HCT116 (cell line): ENCODE measurements at regions not wholly inside any gene's neighbourhood (a gene's known extent, or its start where the extent isn't known, plus 50 kb on each side); places are given as distances from the start of the nearest gene placed in this dataset.

Source experiments
- ATAC-seq: fragments of 200-7000 bp; cut with Tn5 transposase; 2 replicates; pipeline ENCODE4 v1.9.1; 2020; ENCODE audit warnings: mild to moderate bottlenecking, moderate library complexity
- BruUV-seq: library from RNA; stranded (reverse); fragments of 400-500 nt; replicated peaks from 2 replicates; lab custom pipeline; 2021; lab: Mats Ljungman, UMichigan
- CTCF ChIA-PET: fragments of 300-600 bp; sonication (Branson Sonifier 250); formaldehyde crosslinking; loops from one replicate; lab custom pipeline; 2021; ENCODE audit warnings: antibody characterized with exemption; lab: Charles Lee
- POLR2A ChIA-PET: fragments of 300-600, 350-600 bp; sonication (Branson Sonifier 250); formaldehyde crosslinking; loops from one replicate; lab custom pipeline; 2021; ENCODE audit warnings: antibody characterized with exemption; lab: Charles Lee
- RAD21 ChIA-PET, 2 experiments: fragments of 300-600 bp; sonication (Branson Sonifier 250); formaldehyde crosslinking; loops; one replicate each; lab custom pipeline; 2023; ENCODE audit warnings: low total read pairs in 2 of 2; ENCODE audit not compliant: uncharacterized antibody in 2 of 2, unreplicated experiment in 2 of 2, low non-redundant PET in 1 of 2; lab: Charles Lee
- DNase-seq: peaks from one replicate; pipeline ENCODE4 v3.0.0-alpha.2; 2010; ENCODE audit warnings: low read depth, low spot score
- H2AFZ ChIP-seq: fragments of 200-600 bp; shearing (Covaris generic), sonication (generic); 2 replicates; pipeline ENCODE4 v1.6.1; 2017; ENCODE audit warnings: low read depth, mixed run types, mixed read lengths, antibody characterized with exemption, low read length; ENCODE audit not compliant: poor library complexity, severe bottlenecking
- H3K27ac ChIP-seq: 2 replicates; pipeline ENCODE4 v1.5.1; 2012; ENCODE audit warnings: low read depth, low read length
- H3K27me3 ChIP-seq: fragments of 200-600 bp; sonication (generic); 2 replicates; pipeline ENCODE4 v1.6.1; 2016; ENCODE audit warnings: mixed run types, low read length, mixed read lengths; ENCODE audit not compliant: insufficient read depth
- H3K36me3 ChIP-seq, 2 experiments: fragments of 200-500 bp in 1 of 2; fragments of 200-600 bp in 1 of 2; sonication (Bioruptor generic) in 1 of 2; sonication (generic) in 1 of 2; 2 replicates each; pipeline versions ENCODE4 v1.5.1 to v1.6.1; 2014 to 2016; ENCODE audit warnings: low read length in 2 of 2, inconsistent platforms in 1 of 2, mixed read lengths in 1 of 2, mixed run types in 1 of 2; ENCODE audit not compliant: insufficient read depth in 2 of 2, control insufficient read depth in 1 of 2
- H3K4me1 ChIP-seq, 2 experiments: fragments of 200-600 bp in 1 of 2; sonication (generic) in 1 of 2; 2 replicates each; pipeline versions ENCODE4 v1.5.1 to v1.6.1; 2012 to 2017; ENCODE audit warnings: low read length in 2 of 2, inconsistent platforms in 1 of 2, mild to moderate bottlenecking in 1 of 2, mixed read lengths in 1 of 2, mixed run types in 1 of 2, moderate library complexity in 1 of 2; ENCODE audit not compliant: insufficient read depth in 2 of 2, control insufficient read depth in 1 of 2
- H3K4me2 ChIP-seq: fragments of 200-600 bp; sonication (generic); 2 replicates; pipeline ENCODE4 v1.6.1; 2017; ENCODE audit warnings: mixed run types, low read length, mixed read lengths
- H3K4me3 ChIP-seq, 2 experiments: fragments of 200-600 bp in 1 of 2; sonication (generic) in 1 of 2; replicated peaks in 1 of 2; 2 replicates each; pipeline ENCODE4 v1.5.1; 2011 to 2016; ENCODE audit warnings: low read length in 2 of 2, control low read depth in 1 of 2, low read depth in 1 of 2, mild to moderate bottlenecking in 1 of 2, mixed read lengths in 1 of 2, mixed run types in 1 of 2
- H3K79me2 ChIP-seq: fragments of 200-600 bp; sonication (generic); 2 replicates; pipeline ENCODE4 v1.6.1; 2017; ENCODE audit warnings: mild to moderate bottlenecking, mixed run types, low read length, moderate library complexity, mixed read lengths; ENCODE audit not compliant: insufficient read depth
- H3K9ac ChIP-seq: fragments of 200-600 bp; sonication (generic); 2 replicates; pipeline ENCODE4 v1.6.1; 2016; ENCODE audit warnings: low read length, mixed read lengths
- H3K9me2 ChIP-seq: fragments of 200-600 bp; sonication (generic), shearing (Covaris generic); 2 replicates; pipeline ENCODE4 v1.6.1; 2017; ENCODE audit warnings: mixed run types, mild to moderate bottlenecking, moderate library complexity; ENCODE audit not compliant: insufficient read depth
- H3K9me3 ChIP-seq, 2 experiments: fragments of 200-500 bp in 1 of 2; fragments of 200-600 bp in 1 of 2; sonication (Bioruptor generic) in 1 of 2; sonication (generic) in 1 of 2; 2 replicates each; pipeline ENCODE4 v1.6.1; 2014 to 2017; ENCODE audit warnings: low read length in 2 of 2, mixed read lengths in 2 of 2, inconsistent platforms in 1 of 2, low read depth in 1 of 2, mild to moderate bottlenecking in 1 of 2, mixed run types in 1 of 2, moderate library complexity in 1 of 2; ENCODE audit not compliant: control insufficient read depth in 1 of 2, insufficient read depth in 1 of 2
- H4K20me1 ChIP-seq: fragments of 200-600 bp; sonication (generic), shearing (Covaris generic); 2 replicates; pipeline ENCODE4 v1.6.1; 2017; ENCODE audit warnings: mixed run types, mild to moderate bottlenecking, moderate library complexity; ENCODE audit not compliant: insufficient read depth
- ATF3 ChIP-seq: IDR thresholded peaks from 2 replicates; pipeline ENCODE4 v1.6.1; 2012
- CEBPB ChIP-seq: IDR thresholded peaks from 2 replicates; pipeline ENCODE4 v1.6.1; 2012; ENCODE audit warnings: low read depth
- EGR1 ChIP-seq: IDR thresholded peaks from 2 replicates; pipeline ENCODE4 v1.6.1; 2012; ENCODE audit warnings: low read depth
- EZH2 ChIP-seq: fragments of 200-600 bp; sonication (generic); IDR thresholded peaks from 2 replicates; pipeline ENCODE4 v1.6.1; 2017; ENCODE audit warnings: antibody characterized with exemption, mixed run types
- EZH2phosphoT487 ChIP-seq: fragments of 200-600 bp; IDR thresholded peaks from 2 replicates; pipeline ENCODE4 v1.6.1; 2018; ENCODE audit warnings: antibody characterized with exemption, borderline replicate concordance
- JUND ChIP-seq: IDR thresholded peaks from 2 replicates; pipeline ENCODE4 v1.6.1; 2012
- RAD21 ChIP-seq: IDR thresholded peaks from 2 replicates; pipeline ENCODE4 v1.6.1; 2012; ENCODE audit warnings: low read depth, mild to moderate bottlenecking
- SIN3A ChIP-seq: IDR thresholded peaks from 2 replicates; pipeline ENCODE4 v1.6.1; 2012; ENCODE audit warnings: low read depth
- SP1 ChIP-seq: IDR thresholded peaks from 2 replicates; pipeline ENCODE4 v1.6.1; 2012; ENCODE audit warnings: low read depth
- YY1 ChIP-seq: IDR thresholded peaks from 2 replicates; pipeline ENCODE4 v1.6.1; 2011; ENCODE audit warnings: low read length, low read depth, moderate library complexity, mild to moderate bottlenecking; ENCODE audit not compliant: insufficient replicate concordance; ENCODE audit errors: extremely low read depth
- ZFX ChIP-seq: fragments of 450-650 bp; IDR thresholded peaks from 2 replicates; pipeline ENCODE4 v1.6.1; 2017
- ZNF274 ChIP-seq: fragments of 200-500 bp; sonication (Bioruptor generic); IDR thresholded peaks from 2 replicates; pipeline ENCODE4 v1.6.1; 2014; ENCODE audit warnings: mild to moderate bottlenecking, low read depth, low read length, inconsistent platforms
- intact Hi-C: fragments of 100-400 bp; cut with micrococcal nuclease; formaldehyde crosslinking; loops from 2 replicates; pipeline ENCODE4 v1.10.0; 2022
- TF ChIP-seq, protein P1 (sequence below): IDR thresholded peaks from 2 replicates; pipeline ENCODE4 v1.6.1; 2012

- ChIA-PET POLR2A (no interaction called here), CTCF (no interaction called here), RAD21 (no interaction called here)
- TF ChIP-seq, protein P1, sequence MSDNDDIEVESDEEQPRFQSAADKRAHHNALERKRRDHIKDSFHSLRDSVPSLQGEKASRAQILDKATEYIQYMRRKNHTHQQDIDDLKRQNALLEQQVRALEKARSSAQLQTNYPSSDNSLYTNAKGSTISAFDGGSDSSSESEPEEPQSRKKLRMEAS: no peak
- TF ChIP-seq SIN3A (no peak), CEBPB (no peak), RAD21 (no peak), EGR1 (no peak)
- no peak overlapping the region for H3K4me3 ChIP-seq
- no peak overlapping the region for H2AFZ ChIP-seq
- H3K9me2 ChIP-seq: no peaks in the 10 kb centered on the region
- H3K4me1 ChIP-seq: no peaks in the 10 kb centered on the region
- no peak for DNase-seq
- no peaks in the 10 kb centered on the region for H3K36me3 ChIP-seq
- intact Hi-C loops: no loop called here
- H3K9ac ChIP-seq: no peak overlapping the region
- H4K20me1 ChIP-seq: no peaks in the 10 kb centered on the region
- no peak overlapping the region for H3K4me2 ChIP-seq
- H3K9me3 ChIP-seq: no peaks in the 10 kb centered on the region
- H3K79me2 ChIP-seq: no peaks in the 10 kb centered on the region
- no TSS peak for BruUV-seq
- no peak for ATAC-seq
- H3K27ac ChIP-seq: no peak overlapping the region
- H3K27me3 ChIP-seq: no peaks in the 10 kb centered on the region
Measured at GRCh38 chr13:40207001-40207478, 459.4 kb downstream of the FOXO1 start.

- Histone ChIP-seq H3K4me3 (no peak overlapping the region), H3K9me3 (no peaks in the 10 kb centered on the region), H3K79me2 (no peaks in the 10 kb centered on the region), H3K9me2 (no peaks in the 10 kb centered on the region), H3K4me1 (no peaks in the 10 kb centered on the region), H3K36me3 (no peaks in the 10 kb centered on the region), H2AFZ (no peak overlapping the region), H4K20me1 (no peaks in the 10 kb centered on the region), H3K27ac (no peak overlapping the region), H3K4me2 (no peak overlapping the region), H3K27me3 (no peaks in the 10 kb centered on the region), H3K9ac (no peak overlapping the region)
- TF ChIP-seq SP1 (no peak), JUND (no peak), ZNF274 (no peak), ATF3 (no peak), SIN3A (no peak), EZH2phosphoT487 (no peak), ZFX (no peak), YY1 (no peak), EZH2 (no peak)
- TF ChIP-seq, protein P1: no peak
- CTCF ChIA-PET: no interaction called here
- intact Hi-C loops: no loop called here
- POLR2A ChIA-PET: no interaction called here
- RAD21 ChIA-PET: no interaction called here
- no peak for DNase-seq
- BruUV-seq: no TSS peak
- ATAC-seq: no peak
Measured at GRCh38 chr13:40208517-40208916, 457.9 kb downstream of the FOXO1 start.
